Neural progenitor cell (in vitro differentiated cells): ENCODE measurements at regions not wholly inside any gene's neighbourhood (a gene's known extent, or its start where the extent isn't known, plus 50 kb on each side); places are given as distances from the start of the nearest gene placed in this dataset.

Experiments
- DNase-seq: peaks from one replicate; pipeline ENCODE4 v3.0.0-alpha.2; 2016; ENCODE audit warnings: low spot score
- H2AFZ ChIP-seq: fragments of 200-600 bp; sonication (generic); replicated peaks from 2 replicates; pipeline ENCODE4 v1.6.1; 2016; ENCODE audit warnings: antibody characterized with exemption
- H3F3A ChIP-seq: fragments of 200-600 bp; sonication (generic); 2 replicates; pipeline ENCODE4 v1.6.1; 2016; ENCODE audit warnings: antibody characterized with exemption, low read depth
- H3K27ac ChIP-seq: fragments of 200-600 bp; sonication (generic); 2 replicates; pipeline ENCODE4 v1.5.1; 2016; ENCODE audit warnings: mild to moderate bottlenecking
- H3K27me3 ChIP-seq: fragments of 200-600 bp; sonication (generic); 2 replicates; pipeline ENCODE4 v1.6.1; 2016; ENCODE audit warnings: mild to moderate bottlenecking, moderate library complexity
- H3K36me3 ChIP-seq: fragments of 200-600 bp; sonication (generic); 2 replicates; pipeline ENCODE4 v1.5.1; 2016
- H3K4me1 ChIP-seq: fragments of 200-600 bp; sonication (generic); 2 replicates; pipeline ENCODE4 v1.6.1; 2016; ENCODE audit warnings: mixed run types
- H3K4me2 ChIP-seq: fragments of 200-600 bp; sonication (generic); 2 replicates; pipeline ENCODE4 v1.6.1; 2016
- H3K4me3 ChIP-seq: fragments of 200-600 bp; sonication (generic); 2 replicates; pipeline ENCODE4 v1.5.1; 2016
- H3K79me2 ChIP-seq: fragments of 200-600 bp; sonication (generic); 2 replicates; pipeline ENCODE4 v1.6.1; 2016; ENCODE audit warnings: low read depth
- H3K9ac ChIP-seq: fragments of 200-600 bp; sonication (generic); 2 replicates; pipeline ENCODE4 v1.6.1; 2016
- H3K9me3 ChIP-seq: fragments of 200-600 bp; sonication (generic); 2 replicates; pipeline ENCODE4 v1.5.1; 2016; ENCODE audit warnings: low read depth
- H4K20me1 ChIP-seq: fragments of 200-600 bp; sonication (generic); 2 replicates; pipeline ENCODE4 v1.6.1; 2016; ENCODE audit warnings: low read depth
- H3K27ac Mint-ChIP-seq: 3 replicates; pipeline ENCODE4 v1.8.0; 2021; ENCODE audit warnings: mixed read lengths
- H3K27me3 Mint-ChIP-seq: 2 replicates; pipeline ENCODE4 v1.8.0; 2022; ENCODE audit warnings: low read depth, mild to moderate bottlenecking, inconsistent platforms, moderate library complexity, mixed read lengths; ENCODE audit not compliant: insufficient read depth
- H3K36me3 Mint-ChIP-seq: 3 replicates; pipeline ENCODE4 v1.8.0; 2021; ENCODE audit warnings: mixed read lengths
- H3K4me1 Mint-ChIP-seq: 3 replicates; pipeline ENCODE4 v1.8.0; 2021; ENCODE audit warnings: mixed read lengths
- H3K4me3 Mint-ChIP-seq: 3 replicates; pipeline ENCODE4 v1.8.0; 2021; ENCODE audit warnings: mild to moderate bottlenecking, moderate library complexity, mixed read lengths
- H3K9me3 Mint-ChIP-seq: 3 replicates; pipeline ENCODE4 v1.8.0; 2020; ENCODE audit warnings: mixed read lengths
- CTCF ChIP-seq: fragments of 200-600 bp; sonication (generic); IDR thresholded peaks from 2 replicates; pipeline ENCODE4 v1.5.1; 2017; ENCODE audit warnings: antibody characterized with exemption, mild to moderate bottlenecking
- EZH2 ChIP-seq: fragments of 200-600 bp; sonication (generic); IDR thresholded peaks from 2 replicates; pipeline ENCODE4 v1.6.1; 2017; ENCODE audit warnings: antibody characterized with exemption, mild to moderate bottlenecking, moderate library complexity
- EZH2phosphoT487 ChIP-seq: fragments of 200-600 bp; sonication (generic); IDR thresholded peaks from 2 replicates; pipeline ENCODE4 v1.6.1; 2017; ENCODE audit warnings: antibody characterized with exemption

GRCh38 chr2:18244845-18245244 is 315.6 kb downstream of the RDH14 start:
- Mint-ChIP-seq H3K9me3 (no peaks in the 10 kb centered on the region), H3K27me3 (peaks cover 2% of the 10 kb centered on the region), H3K4me1 (no peaks in the 10 kb centered on the region), H3K27ac (no peak overlapping the region), H3K4me3 (no peak overlapping the region), H3K36me3 (no peaks in the 10 kb centered on the region)
- Histone ChIP-seq H3K4me1 (no peaks in the 10 kb centered on the region), H2AFZ (no peak overlapping the region), H3K9me3 (no peaks in the 10 kb centered on the region), H3F3A (no peaks in the 10 kb centered on the region), H3K9ac (no peak overlapping the region), H3K27me3 (no peaks in the 10 kb centered on the region), H3K79me2 (no peaks in the 10 kb centered on the region), H4K20me1 (no peaks in the 10 kb centered on the region), H3K4me3 (no peak overlapping the region), H3K4me2 (no peak overlapping the region), H3K36me3 (no peaks in the 10 kb centered on the region), H3K27ac (no peak overlapping the region)
- DNase-seq = no peak
- TF ChIP-seq EZH2 = no peak
- no peak for TF ChIP-seq EZH2phosphoT487
- TF ChIP-seq CTCF = no peak

DNA sequence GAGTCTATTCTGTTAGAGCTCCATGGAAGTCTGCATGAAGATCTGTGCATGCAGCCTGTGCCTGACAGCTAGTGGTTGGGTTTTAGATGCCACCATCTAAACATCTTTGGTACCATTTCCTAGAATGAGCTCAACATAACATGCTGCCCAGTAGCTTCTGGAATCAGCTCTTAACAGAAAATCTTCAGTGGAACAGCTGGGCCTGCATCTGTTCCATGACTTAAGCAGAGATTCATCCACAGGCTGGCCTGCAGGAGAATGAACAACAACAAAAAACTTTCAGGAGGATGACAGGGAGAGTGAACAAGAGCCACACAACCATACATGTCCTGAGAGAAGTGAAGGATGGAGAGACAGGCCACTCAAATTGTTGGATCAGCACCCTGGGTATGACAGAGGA is 316.6 kb downstream of the RDH14 start:
- no peak overlapping the region for H3K4me3 Mint-ChIP-seq
- TF ChIP-seq CTCF (no peak), EZH2phosphoT487 (no peak), EZH2 (no peak)
- H3K4me1 Mint-ChIP-seq = no peaks in the 10 kb centered on the region
- Histone ChIP-seq H3K27me3 (no peaks in the 10 kb centered on the region), H4K20me1 (no peaks in the 10 kb centered on the region), H3K27ac (no peak overlapping the region), H3F3A (no peaks in the 10 kb centered on the region), H3K4me2 (no peak overlapping the region), H3K9ac (no peak overlapping the region), H3K79me2 (no peaks in the 10 kb centered on the region), H3K4me3 (no peak overlapping the region), H3K4me1 (no peaks in the 10 kb centered on the region), H2AFZ (no peak overlapping the region), H3K9me3 (no peaks in the 10 kb centered on the region), H3K36me3 (no peaks in the 10 kb centered on the region)
- no peak for DNase-seq
- H3K9me3 Mint-ChIP-seq = no peaks in the 10 kb centered on the region
- no peaks in the 10 kb centered on the region for H3K27me3 Mint-ChIP-seq
- no peak overlapping the region for H3K27ac Mint-ChIP-seq
- no peaks in the 10 kb centered on the region for H3K36me3 Mint-ChIP-seq

- no peak overlapping the region for H3K4me2 ChIP-seq
- H3K4me1 ChIP-seq = no peaks in the 10 kb centered on the region
- Mint-ChIP-seq H3K27me3 (no peaks in the 10 kb centered on the region), H3K4me1 (no peaks in the 10 kb centered on the region), H3K36me3 (no peaks in the 10 kb centered on the region), H3K9me3 (no peaks in the 10 kb centered on the region), H3K4me3 (no peak overlapping the region), H3K27ac (no peak overlapping the region)
- H3K4me3 ChIP-seq = no peak overlapping the region
- no peaks in the 10 kb centered on the region for H3K36me3 ChIP-seq
- no peak overlapping the region for H2AFZ ChIP-seq
- no peaks in the 10 kb centered on the region for H3K9me3 ChIP-seq
- H3K9ac ChIP-seq = no peak overlapping the region
- no peaks in the 10 kb centered on the region for H3F3A ChIP-seq
- TF ChIP-seq EZH2 = no peak
- no peak for TF ChIP-seq CTCF
- no peak for TF ChIP-seq EZH2phosphoT487
- no peak for DNase-seq
- H3K27me3 ChIP-seq = no peaks in the 10 kb centered on the region
- no peak overlapping the region for H3K27ac ChIP-seq
- no peaks in the 10 kb centered on the region for H3K79me2 ChIP-seq
- no peaks in the 10 kb centered on the region for H4K20me1 ChIP-seq
Measured at GRCh38 chr2:18242716-18243115, 317.7 kb downstream of the RDH14 start.

DNA sequence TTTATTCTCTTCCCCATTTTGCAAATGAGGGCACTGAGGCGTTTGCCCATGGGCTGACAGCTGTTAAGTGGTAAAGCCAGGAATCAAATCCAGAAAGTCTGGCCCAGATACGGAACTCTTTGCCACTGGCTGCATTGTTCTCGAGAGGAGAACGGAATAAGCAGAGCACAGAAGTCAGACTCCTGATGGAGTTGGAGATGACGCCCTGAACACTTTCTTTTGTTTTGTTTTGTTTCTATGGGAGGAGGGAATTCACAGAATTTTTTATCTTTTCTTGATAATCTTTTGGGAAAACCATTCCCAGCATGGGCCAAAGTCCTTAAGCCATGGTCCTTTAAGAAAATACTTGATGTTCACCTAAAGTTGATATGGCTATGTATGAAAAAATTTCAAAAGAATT is 322.2 kb downstream of the RDH14 start:
- no peaks in the 10 kb centered on the region for H3K27me3 Mint-ChIP-seq
- no peaks in the 10 kb centered on the region for H3K4me1 Mint-ChIP-seq
- Histone ChIP-seq H3K9ac (no peak overlapping the region), H3K27me3 (no peaks in the 10 kb centered on the region), H3K36me3 (no peaks in the 10 kb centered on the region), H3K4me3 (no peak overlapping the region), H3K4me2 (no peak overlapping the region), H3K4me1 (peaks cover 5% of the 10 kb centered on the region), H2AFZ (no peak overlapping the region), H3K9me3 (no peaks in the 10 kb centered on the region), H3F3A (no peaks in the 10 kb centered on the region), H4K20me1 (no peaks in the 10 kb centered on the region), H3K27ac (no peak overlapping the region), H3K79me2 (no peaks in the 10 kb centered on the region)
- H3K9me3 Mint-ChIP-seq = no peaks in the 10 kb centered on the region
- peak; percentile 10 for DNase-seq
- H3K27ac Mint-ChIP-seq = no peak overlapping the region
- TF ChIP-seq CTCF = no peak
- no peaks in the 10 kb centered on the region for H3K36me3 Mint-ChIP-seq
- no peak overlapping the region for H3K4me3 Mint-ChIP-seq
